SK-N-MC (cell line): ENCODE measurements at regions not wholly inside any gene's neighbourhood (a gene's known extent, or its start where the extent isn't known, plus 50 kb on each side); places are given as distances from the start of the nearest gene placed in this dataset.

Experiments used
- EZH2 ChIP-seq: fragments of 200-600 bp; sonication (generic); IDR thresholded peaks from one replicate; pipeline ENCODE4 v1.6.1; 2017; ENCODE audit warnings: antibody characterized with exemption
- FOXP2 ChIP-seq: optimal IDR thresholded peaks from 2 replicates; pipeline ENCODE3; 2011; ENCODE audit warnings: mild to moderate bottlenecking, moderate library complexity; ENCODE audit not compliant: insufficient read depth; ENCODE audit errors: extremely low read length, control extremely low read depth
- POLR2AphosphoS5 ChIP-seq: IDR thresholded peaks from 2 replicates; pipeline ENCODE4 v1.6.1; 2012; ENCODE audit warnings: mild to moderate bottlenecking, low read depth, low read length, borderline replicate concordance

- no peak for TF ChIP-seq EZH2
- TF ChIP-seq POLR2AphosphoS5 = no peak
- TF ChIP-seq FOXP2 = no peak
These were observed 619.7 kb upstream of the ARRDC3 start for GRCh38 chr5:92002721-92003274.
